H1 (cell line): ENCODE measurements at regions not wholly inside any gene's neighbourhood (a gene's known extent, or its start where the extent isn't known, plus 50 kb on each side); places are given as distances from the start of the nearest gene placed in this dataset.

ENCODE experiments used
- CTCF ChIA-PET: fragments of 300-600 bp; sonication (Branson Sonifier 250); formaldehyde crosslinking; loops from one replicate; lab custom pipeline; 2021; ENCODE audit not compliant: partially characterized antibody; lab: Charles Lee
- POLR2A ChIA-PET: fragments of 300-600 bp; sonication (Branson Sonifier 250); formaldehyde crosslinking; loops from one replicate; lab custom pipeline; 2021; ENCODE audit warnings: inconsistent platforms; ENCODE audit not compliant: partially characterized antibody; lab: Charles Lee
- DNase-seq, 2 experiments: peaks; one replicate each; pipeline versions ENCODE4 v3.0.0 to v3.0.0-alpha.2; 2010 to 2022; ENCODE audit warnings: low spot score in 2 of 2, low read depth in 1 of 2, mixed read lengths in 1 of 2
- FAIRE-seq: peaks from 2 replicates; lab custom pipeline; 2011; peaks lifted over from hg19 to GRCh38; lab: Jason Lieb, UNC
- H2AFZ ChIP-seq: 2 replicates; pipeline ENCODE4 v1.8.1; 2012; ENCODE audit warnings: low read length, inconsistent platforms
- H2AK5ac ChIP-seq: 2 replicates; pipeline ENCODE4 v1.6.1; 2013; ENCODE audit warnings: low read depth, low read length
- H2BK120ac ChIP-seq: replicated peaks from 2 replicates; pipeline ENCODE3; 2013; ENCODE audit warnings: low read depth, low read length, inconsistent platforms
- H2BK12ac ChIP-seq: 2 replicates; pipeline ENCODE4 v1.6.1; 2013; ENCODE audit warnings: low read depth, low read length
- H2BK15ac ChIP-seq: 2 replicates; pipeline ENCODE4 v1.6.1; 2013; ENCODE audit warnings: low read length
- H2BK20ac ChIP-seq: 2 replicates; pipeline ENCODE4 v1.6.1; 2013; ENCODE audit warnings: low read length
- H2BK5ac ChIP-seq: 2 replicates; pipeline ENCODE4 v1.6.1; 2013; ENCODE audit warnings: low read depth, low read length
- H3K14ac ChIP-seq: 2 replicates; pipeline ENCODE4 v1.6.1; 2013; ENCODE audit warnings: inconsistent platforms; ENCODE audit not compliant: insufficient read length
- H3K18ac ChIP-seq: 2 replicates; pipeline ENCODE4 v1.6.1; 2013; ENCODE audit warnings: low read length; ENCODE audit errors: extremely low read depth
- H3K23ac ChIP-seq: 2 replicates; pipeline ENCODE4 v1.6.1; 2013; ENCODE audit warnings: inconsistent platforms; ENCODE audit not compliant: insufficient read length
- H3K23me2 ChIP-seq: 2 replicates; pipeline ENCODE4 v1.6.1; 2013; ENCODE audit warnings: low read depth, low read length
- H3K27ac ChIP-seq: 2 replicates; pipeline ENCODE4 v1.6.1; 2011; ENCODE audit warnings: low read depth, low read length, inconsistent platforms
- H3K27me3 ChIP-seq, 4 experiments: replicated peaks in 1 of 4; 1 replicate in 1 of 4; 2 replicates in 3 of 4; pipeline versions ENCODE4 v1.6.1 to v1.8.1; 2011 to 2013; ENCODE audit warnings: low read length in 3 of 4, mild to moderate bottlenecking in 3 of 4, inconsistent platforms in 2 of 4, mixed read lengths in 2 of 4, moderate library complexity in 1 of 4; ENCODE audit not compliant: control insufficient read depth in 3 of 4, insufficient read depth in 3 of 4; ENCODE audit errors: extremely low read depth in 1 of 4
- H3K36me3 ChIP-seq, 4 experiments: 2 replicates each; pipeline versions ENCODE4 v1.6.1 to v1.8.1; 2011 to 2013; ENCODE audit warnings: mild to moderate bottlenecking in 4 of 4, low read length in 3 of 4, moderate library complexity in 2 of 4, control low read depth in 1 of 4, inconsistent platforms in 1 of 4; ENCODE audit not compliant: insufficient read depth in 4 of 4, control insufficient read depth in 2 of 4
- H3K4ac ChIP-seq: replicated peaks from 2 replicates; pipeline ENCODE3; 2013; ENCODE audit warnings: low read length, low read depth, mixed read lengths, inconsistent platforms; ENCODE audit not compliant: insufficient read length
- H3K4me1 ChIP-seq, 4 experiments: replicated peaks in 1 of 4; 1 replicate in 1 of 4; 2 replicates in 3 of 4; pipeline versions ENCODE4 v1.6.1 to v1.8.1; 2011 to 2013; ENCODE audit warnings: low read length in 3 of 4, inconsistent platforms in 2 of 4, mixed read lengths in 1 of 4; ENCODE audit not compliant: insufficient read depth in 4 of 4, control insufficient read depth in 3 of 4
- H3K4me2 ChIP-seq, 2 experiments: 2 replicates each; pipeline versions ENCODE4 v1.6.1 to v1.8.1; 2011 to 2013; ENCODE audit warnings: low read depth in 2 of 2, low read length in 2 of 2, control low read depth in 1 of 2, inconsistent platforms in 1 of 2, mild to moderate bottlenecking in 1 of 2; ENCODE audit not compliant: insufficient read depth in 1 of 2
- H3K4me3 ChIP-seq, 4 experiments: fragments of 200-600, 300-600 bp in 1 of 4; sonication (generic), shearing (Covaris generic), sonication (Bioruptor Twin) in 1 of 4; 2 replicates each; pipeline versions ENCODE4 v1.5.1 to v1.8.1; 2011 to 2016; ENCODE audit warnings: low read length in 4 of 4, low read depth in 3 of 4, control low read depth in 2 of 4, inconsistent platforms in 2 of 4, mild to moderate bottlenecking in 2 of 4, mixed read lengths in 1 of 4, moderate library complexity in 1 of 4; ENCODE audit not compliant: insufficient read depth in 2 of 4; ENCODE audit errors: extremely low read depth in 1 of 4
- H3K56ac ChIP-seq: replicated peaks from 2 replicates; pipeline ENCODE3; 2013; ENCODE audit warnings: low read depth, mild to moderate bottlenecking, mixed read lengths, low read length, inconsistent platforms; ENCODE audit not compliant: insufficient read length
- H3K79me1 ChIP-seq: 2 replicates; pipeline ENCODE4 v1.6.1; 2013; ENCODE audit warnings: low read depth, low read length, control low read depth
- H3K79me2 ChIP-seq, 2 experiments: 2 replicates each; pipeline versions ENCODE4 v1.6.1 to v1.8.1; 2012 to 2013; ENCODE audit warnings: low read length in 2 of 2, mild to moderate bottlenecking in 2 of 2, inconsistent platforms in 1 of 2; ENCODE audit not compliant: insufficient read depth in 2 of 2, control insufficient read depth in 1 of 2
- H3K9ac ChIP-seq, 4 experiments: replicated peaks in 1 of 4; 1 replicate in 1 of 4; 2 replicates in 3 of 4; pipeline versions ENCODE4 v1.6.1 to v1.8.1; 2011 to 2013; ENCODE audit warnings: low read depth in 3 of 4, low read length in 3 of 4, control low read depth in 2 of 4, mild to moderate bottlenecking in 2 of 4, moderate library complexity in 2 of 4, inconsistent platforms in 1 of 4; ENCODE audit errors: extremely low read depth in 1 of 4
- H3K9me3 ChIP-seq, 2 experiments: 2 replicates each; pipeline versions ENCODE4 v1.6.1 to v1.8.1; 2012 to 2013; ENCODE audit warnings: mild to moderate bottlenecking in 2 of 2, moderate library complexity in 2 of 2, control low read depth in 1 of 2, inconsistent platforms in 1 of 2, low read depth in 1 of 2, low read length in 1 of 2, mixed read lengths in 1 of 2; ENCODE audit not compliant: insufficient read depth in 2 of 2
- H4K20me1 ChIP-seq, 2 experiments: replicated peaks in 1 of 2; 2 replicates each; pipeline versions ENCODE3 to v1.8.1; 2011 to 2013; ENCODE audit warnings: inconsistent platforms in 2 of 2, low read length in 2 of 2, mild to moderate bottlenecking in 1 of 2; ENCODE audit not compliant: insufficient read depth in 2 of 2, control insufficient read depth in 1 of 2
- H4K5ac ChIP-seq: 2 replicates; pipeline ENCODE4 v1.6.1; 2013; ENCODE audit warnings: low read length, low read depth, mixed read lengths, inconsistent platforms; ENCODE audit not compliant: insufficient read length
- H4K8ac ChIP-seq: 2 replicates; pipeline ENCODE4 v1.8.0; 2013; ENCODE audit warnings: mild to moderate bottlenecking, moderate library complexity, low read length, inconsistent platforms; ENCODE audit not compliant: insufficient read depth; ENCODE audit errors: extremely low read depth
- H4K91ac ChIP-seq: replicated peaks from 2 replicates; pipeline ENCODE3; 2013; ENCODE audit warnings: low read length, mixed read lengths, inconsistent platforms; ENCODE audit not compliant: insufficient read length
- ASH2L ChIP-seq: fragments of 200-600, 300-600 bp; sonication (generic); IDR thresholded peaks from one replicate; pipeline ENCODE4 v1.7.1; 2017; ENCODE audit warnings: low read length
- CBX5 ChIP-seq: fragments of 300-800, 300-1000 bp; sonication (generic); IDR thresholded peaks from 2 replicates; pipeline ENCODE4 v1.7.1; 2016; ENCODE audit warnings: antibody characterized with exemption, low read length, low read depth
- CHD1 ChIP-seq: IDR thresholded peaks from 2 replicates; pipeline ENCODE4 v1.6.1; 2012; ENCODE audit warnings: low read depth, low read length, improper control_type of control experiment
- CTBP2 ChIP-seq: IDR thresholded peaks from 2 replicates; pipeline ENCODE4 v1.7.0; 2011; ENCODE audit warnings: borderline replicate concordance, mild to moderate bottlenecking, moderate library complexity, mixed read lengths, low read length; ENCODE audit not compliant: insufficient read depth, insufficient read length
- HDAC2 ChIP-seq, 2 experiments: fragments of 300-600 bp in 1 of 2; sonication (generic) in 1 of 2; IDR thresholded peaks; 2 replicates each; pipeline ENCODE4 v1.6.1; 2011 to 2012; ENCODE audit warnings: low read depth in 2 of 2, low read length in 2 of 2, mild to moderate bottlenecking in 2 of 2, moderate library complexity in 2 of 2, borderline replicate concordance in 1 of 2, inconsistent platforms in 1 of 2
- HDAC6 ChIP-seq: IDR thresholded peaks from one replicate; pipeline ENCODE4 v1.7.1; 2012; ENCODE audit warnings: low read depth, mild to moderate bottlenecking, inconsistent platforms, low read length, moderate library complexity
- JUN ChIP-seq: IDR thresholded peaks from 2 replicates; pipeline ENCODE4 v1.6.1; 2011; ENCODE audit warnings: low read depth, mild to moderate bottlenecking, improper control_type of control experiment, low read length
- KDM1A ChIP-seq: fragments of 200-600, 300-600 bp; sonication (generic); IDR thresholded peaks from 2 replicates; pipeline ENCODE4 v1.7.1; 2016; ENCODE audit warnings: mild to moderate bottlenecking, low read length, borderline replicate concordance
- NANOG ChIP-seq: IDR thresholded peaks from 2 replicates; pipeline ENCODE4 v1.6.1; 2011; ENCODE audit warnings: low read length, low read depth, mild to moderate bottlenecking, inconsistent platforms; ENCODE audit not compliant: insufficient read depth, poor library complexity, severe bottlenecking
- POLR2AphosphoS5 ChIP-seq: IDR thresholded peaks from 2 replicates; pipeline ENCODE4 v1.6.1; 2011; ENCODE audit warnings: low read depth, low read length
- RNF2 ChIP-seq: fragments of 200-900, 300-1000 bp; sonication (generic); IDR thresholded peaks from 2 replicates; pipeline ENCODE4 v1.7.1; 2016; ENCODE audit warnings: borderline replicate concordance, low read depth, mild to moderate bottlenecking, antibody characterized with exemption, low read length; ENCODE audit not compliant: poor library complexity, severe bottlenecking; ENCODE audit errors: missing control alignments
- SP1 ChIP-seq: IDR thresholded peaks from 2 replicates; pipeline ENCODE4 v1.6.1; 2011; ENCODE audit warnings: low read depth, low read length
- SRF ChIP-seq: IDR thresholded peaks from 2 replicates; pipeline ENCODE4 v1.6.1; 2011; ENCODE audit warnings: mild to moderate bottlenecking, low read depth, low read length, moderate library complexity
- TCF12 ChIP-seq: IDR thresholded peaks from 2 replicates; pipeline ENCODE4 v1.6.1; 2011; ENCODE audit warnings: low read depth, mild to moderate bottlenecking, low read length
- TEAD4 ChIP-seq: IDR thresholded peaks from 2 replicates; pipeline ENCODE4 v1.6.1; 2012; ENCODE audit warnings: low read depth, low read length, inconsistent platforms, mixed read lengths
- WGBS, 2 experiments: shearing (Covaris generic) in 1 of 2; methylation state at CpG; one replicate each; pipeline versions ENCODE4 v1.1.6 to v1.1.7; 2013 to 2015; ENCODE audit warnings: low lambda C conversion rate in 2 of 2, mixed read lengths in 2 of 2, inconsistent platforms in 1 of 2, low coverage in 1 of 2, missing lambda C conversion rate in 1 of 2; ENCODE audit not compliant: insufficient replicate concordance in 2 of 2, insufficient coverage in 1 of 2, insufficient read length in 1 of 2; ENCODE audit errors: extremely low coverage in 1 of 2, missing lambda C conversion rate in 1 of 2; 5-methylcytosine and 5-hydroxymethylcytosine counted together

- Histone ChIP-seq H3K9ac (no peak overlapping the region), H2AK5ac (no peak overlapping the region), H2AFZ (no peak overlapping the region), H3K14ac (no peak overlapping the region), H2BK5ac (no peak overlapping the region), H3K4ac (no peak overlapping the region), H3K4me3 (peak overlapping the region in 1 of 4 experiments; percentile 11; a peak in 1 of 8 replicates), H3K9me3 (peaks cover 7 to 12% of the 10 kb centered on the region in 2 experiments; a peak in 2 of 4 replicates), H2BK12ac (no peak overlapping the region), H3K79me2 (no peaks in the 10 kb centered on the region), H4K5ac (peak overlapping the region; percentile 95), H3K4me2 (no peak overlapping the region; a peak in 2 of 4 replicates), H3K56ac (no peak overlapping the region), H3K36me3 (peaks cover 0 to 8% (median 0%) of the 10 kb centered on the region in 4 experiments; a peak in 3 of 8 replicates), H3K79me1 (no peaks in the 10 kb centered on the region), H3K23ac (no peak overlapping the region), H4K8ac (no peak overlapping the region), H3K23me2 (no peaks in the 10 kb centered on the region), H2BK15ac (no peak overlapping the region), H2BK20ac (no peak overlapping the region), H3K27ac (no peak overlapping the region), H3K27me3 (no peaks in the 10 kb centered on the region), H2BK120ac (no peak overlapping the region), H3K4me1 (peaks cover 0 to 9% (median 0%) of the 10 kb centered on the region in 4 experiments; a peak in 1 of 7 replicates), H4K20me1 (no peaks in the 10 kb centered on the region), H4K91ac (no peak overlapping the region), H3K18ac (no peak overlapping the region)
- WGBS, 2 experiments = 25% methylated on average over 1 of the region's 1 CpG; no CpG with 5 or more reads in 1 of the 2 experiments
- ChIA-PET CTCF (no interaction called here), POLR2A (no interaction called here)
- no peak for FAIRE-seq
- no peak for DNase-seq
- TF ChIP-seq TEAD4 (no peak), SRF (no peak), JUN (no peak), SP1 (no peak), HDAC6 (no peak), CTBP2 (no peak), CBX5 (no peak), TCF12 (no peak), KDM1A (no peak), RNF2 (no peak), POLR2AphosphoS5 (no peak), HDAC2 (IDR thresholded peaks at IDR 0.05; ENCODE audit: borderline replicate concordance in 1 of 2, low read depth in 2 of 2, low read length in 2 of 2) (no peak), NANOG (no peak), ASH2L (no peak), CHD1 (no peak)
Observed at GRCh38 chr4:136751556-136751955, 780.7 kb downstream of the PCDH18 start.
